SK-N-SH treated with all-trans-retinoic acid at 6 μM for 48 hours (cell line): ENCODE measurements at regions not wholly inside any gene's neighbourhood (a gene's known extent, or its start where the extent isn't known, plus 50 kb on each side); places are given as distances from the start of the nearest gene placed in this dataset.

ENCODE experiments used
- ARNTL ChIP-seq: fragments of 450-650 bp; formaldehyde crosslinking; IDR thresholded peaks from 2 replicates; pipeline ENCODE4 v1.5.0; 2020; ENCODE audit warnings: low read depth, mild to moderate bottlenecking, moderate library complexity, borderline replicate concordance
- GLIS3 ChIP-seq: fragments of 250-450 bp; sonication (Bioruptor Pico); IDR thresholded peaks from 2 replicates; pipeline ENCODE4 v1.5.0; 2020; ENCODE audit warnings: mild to moderate bottlenecking, moderate library complexity
- OSR1 ChIP-seq: fragments of 250-450 bp; sonication (Bioruptor Pico); IDR thresholded peaks from 2 replicates; pipeline ENCODE4 v1.8.0; 2022; ENCODE audit warnings: moderate library complexity, mild to moderate bottlenecking, inconsistent platforms
- PATZ1 ChIP-seq: fragments of 250-450 bp; sonication (Bioruptor Pico); IDR thresholded peaks from 2 replicates; pipeline ENCODE4 v1.8.0; 2020; ENCODE audit warnings: mild to moderate bottlenecking, moderate library complexity, borderline replicate concordance
- ZC3H10 ChIP-seq: fragments of 250-450 bp; sonication (Bioruptor Pico); IDR thresholded peaks from 2 replicates; pipeline ENCODE4 v1.5.1; 2021; ENCODE audit warnings: mild to moderate bottlenecking, moderate library complexity
- ZNF565 ChIP-seq: fragments of 450-650 bp; formaldehyde crosslinking; conservative IDR thresholded peaks from 2 replicates; pipeline ENCODE4 v1.5.0; 2020; ENCODE audit warnings: low read depth, mild to moderate bottlenecking, moderate library complexity
- TF ChIP-seq, protein P1 (sequence below): fragments of 250-450 bp; sonication (Bioruptor Pico); IDR thresholded peaks from 2 replicates; pipeline ENCODE4 v1.5.1; 2020; ENCODE audit warnings: low read depth, mild to moderate bottlenecking, moderate library complexity

GRCh38 chr15:81728726-81729125 lies 317.1 kb downstream of the MEX3B start:
- TF ChIP-seq, protein P1, sequence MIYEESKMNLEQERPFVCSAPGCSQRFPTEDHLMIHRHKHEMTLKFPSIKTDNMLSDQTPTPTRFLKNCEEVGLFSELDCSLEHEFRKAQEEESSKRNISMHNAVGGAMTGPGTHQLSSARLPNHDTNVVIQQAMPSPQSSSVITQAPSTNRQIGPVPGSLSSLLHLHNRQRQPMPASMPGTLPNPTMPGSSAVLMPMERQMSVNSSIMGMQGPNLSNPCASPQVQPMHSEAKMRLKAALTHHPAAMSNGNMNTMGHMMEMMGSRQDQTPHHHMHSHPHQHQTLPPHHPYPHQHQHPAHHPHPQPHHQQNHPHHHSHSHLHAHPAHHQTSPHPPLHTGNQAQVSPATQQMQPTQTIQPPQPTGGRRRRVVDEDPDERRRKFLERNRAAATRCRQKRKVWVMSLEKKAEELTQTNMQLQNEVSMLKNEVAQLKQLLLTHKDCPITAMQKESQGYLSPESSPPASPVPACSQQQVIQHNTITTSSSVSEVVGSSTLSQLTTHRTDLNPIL (CRISPR knock-in tag), result no peak
- no peak for TF ChIP-seq ZNF565 (CRISPR knock-in tag)
- TF ChIP-seq ZC3H10 (CRISPR knock-in tag), result no peak
- no peak for TF ChIP-seq PATZ1 (CRISPR knock-in tag)
- no peak for TF ChIP-seq GLIS3
- TF ChIP-seq OSR1 (CRISPR knock-in tag), result no peak
- TF ChIP-seq ARNTL (CRISPR knock-in tag), result no peak
